Astrocyte (in vitro differentiated cells and primary cell): ENCODE measurements at regions not wholly inside any gene's neighbourhood (a gene's known extent, or its start where the extent isn't known, plus 50 kb on each side); places are given as distances from the start of the nearest gene placed in this dataset.
A peak's percentile ranks its signal among the peaks of the same experiment; 100 is the strongest.

Experiments used
- DNase-seq: peaks from one replicate; pipeline ENCODE4 v3.0.0-alpha.2; 2010; ENCODE audit warnings: low read depth
- FAIRE-seq: peaks from 2 replicates; lab custom pipeline; 2011; peaks lifted over from hg19 to GRCh38; lab: Jason Lieb, UNC
- H2AFZ ChIP-seq: 2 replicates; pipeline ENCODE4 v1.6.0; 2012; ENCODE audit warnings: low read depth, low read length, inconsistent platforms
- H3K27ac ChIP-seq: 2 replicates; pipeline ENCODE4 v1.5.1; 2011; ENCODE audit warnings: low read depth, low read length, inconsistent platforms
- H3K27me3 ChIP-seq: 2 replicates; pipeline ENCODE4 v1.6.0; 2011; ENCODE audit warnings: low read length, inconsistent platforms; ENCODE audit not compliant: insufficient read depth
- H3K36me3 ChIP-seq: 2 replicates; pipeline ENCODE4 v1.5.1; 2011; ENCODE audit warnings: low read length, inconsistent platforms; ENCODE audit not compliant: insufficient read depth
- H3K4me1 ChIP-seq: 2 replicates; pipeline ENCODE4 v1.5.1; 2011; ENCODE audit warnings: low read length, inconsistent platforms; ENCODE audit not compliant: insufficient read depth
- H3K4me2 ChIP-seq: 2 replicates; pipeline ENCODE4 v1.6.0; 2012; ENCODE audit warnings: low read length, inconsistent platforms
- H3K4me3 ChIP-seq: 2 replicates; pipeline ENCODE4 v1.5.1; 2011; ENCODE audit warnings: low read depth, mild to moderate bottlenecking, low read length, inconsistent platforms; ENCODE audit not compliant: insufficient read depth
- H3K79me2 ChIP-seq: 2 replicates; pipeline ENCODE4 v1.6.0; 2012; ENCODE audit warnings: mild to moderate bottlenecking, low read length, inconsistent platforms; ENCODE audit not compliant: insufficient read depth
- H3K9ac ChIP-seq: 2 replicates; pipeline ENCODE4 v1.6.0; 2012; ENCODE audit warnings: mild to moderate bottlenecking, low read length, inconsistent platforms
- H3K9me3 ChIP-seq: 2 replicates; pipeline ENCODE4 v1.5.1; 2012; ENCODE audit warnings: low read depth, mild to moderate bottlenecking, low read length, inconsistent platforms; ENCODE audit not compliant: insufficient read depth
- H4K20me1 ChIP-seq: 2 replicates; pipeline ENCODE4 v1.6.0; 2012; ENCODE audit warnings: low read length, inconsistent platforms; ENCODE audit not compliant: insufficient read depth
- H3K27ac Mint-ChIP-seq: one replicate; pipeline ENCODE4 v1.8.0; 2021; ENCODE audit warnings: mild to moderate bottlenecking, mixed read lengths; ENCODE audit not compliant: unreplicated experiment
- H3K27me3 Mint-ChIP-seq: one replicate; pipeline ENCODE4 v1.8.0; 2021; ENCODE audit warnings: low read depth, mixed read lengths; ENCODE audit not compliant: unreplicated experiment
- H3K36me3 Mint-ChIP-seq: one replicate; pipeline ENCODE4 v1.8.0; 2021; ENCODE audit warnings: low read depth, mixed read lengths; ENCODE audit not compliant: unreplicated experiment
- H3K4me1 Mint-ChIP-seq: one replicate; pipeline ENCODE4 v1.8.0; 2021; ENCODE audit warnings: low read depth, mixed read lengths; ENCODE audit not compliant: unreplicated experiment
- H3K4me3 Mint-ChIP-seq: one replicate; pipeline ENCODE4 v1.8.0; 2021; ENCODE audit warnings: mild to moderate bottlenecking, moderate library complexity, mixed read lengths; ENCODE audit not compliant: unreplicated experiment
- H3K9me3 Mint-ChIP-seq: one replicate; pipeline ENCODE4 v1.8.0; 2021; ENCODE audit warnings: mild to moderate bottlenecking, mixed read lengths; ENCODE audit not compliant: unreplicated experiment
- EZH2 ChIP-seq: IDR thresholded peaks from 2 replicates; pipeline ENCODE4 v1.6.1; 2012; ENCODE audit warnings: mild to moderate bottlenecking, low read length, inconsistent platforms; ENCODE audit not compliant: insufficient read depth
- TF ChIP-seq, protein P1 (sequence below): IDR thresholded peaks from 2 replicates; pipeline ENCODE4 v1.5.1; 2011; ENCODE audit warnings: low read depth, mild to moderate bottlenecking, inconsistent platforms, low read length, moderate library complexity; ENCODE audit not compliant: insufficient read depth

DNA sequence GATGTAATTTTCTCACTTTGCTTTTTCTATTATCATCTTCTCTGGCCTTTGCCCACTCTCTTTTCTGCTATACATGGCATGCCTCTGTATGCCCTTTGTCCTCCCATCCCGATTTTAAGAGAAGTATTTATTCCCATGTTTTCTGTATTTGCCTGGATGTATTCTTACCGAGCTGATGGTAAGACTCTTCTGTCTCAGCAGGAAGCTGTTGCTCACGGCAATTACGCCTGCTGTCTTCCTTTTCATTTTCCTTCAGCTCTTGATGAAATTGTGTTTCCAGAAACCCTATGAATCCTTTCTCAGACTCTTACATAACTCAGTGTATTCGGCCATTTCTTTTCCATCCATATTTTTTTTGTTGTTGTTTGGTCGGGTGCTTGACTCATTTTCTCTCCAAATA lies 121.6 kb downstream of the SP3 start:
- Histone ChIP-seq H3K79me2 (no peaks in the 10 kb centered on the region), H3K9me3 (no peaks in the 10 kb centered on the region), H3K36me3 (no peaks in the 10 kb centered on the region), H3K4me1 (no peaks in the 10 kb centered on the region), H3K4me3 (no peak overlapping the region), H3K4me2 (no peak overlapping the region), H3K9ac (no peak overlapping the region), H3K27me3 (no peaks in the 10 kb centered on the region), H4K20me1 (no peaks in the 10 kb centered on the region), H3K27ac (no peak overlapping the region), H2AFZ (no peak overlapping the region)
- DNase-seq, result no peak
- Mint-ChIP-seq H3K4me1 (no peaks in the 10 kb centered on the region), H3K4me3 (no peak overlapping the region), H3K36me3 (no peaks in the 10 kb centered on the region), H3K9me3 (peaks cover 10% of the 10 kb centered on the region), H3K27me3 (peaks cover 8% of the 10 kb centered on the region), H3K27ac (no peak overlapping the region)
- no peak for TF ChIP-seq EZH2
- TF ChIP-seq, protein P1, sequence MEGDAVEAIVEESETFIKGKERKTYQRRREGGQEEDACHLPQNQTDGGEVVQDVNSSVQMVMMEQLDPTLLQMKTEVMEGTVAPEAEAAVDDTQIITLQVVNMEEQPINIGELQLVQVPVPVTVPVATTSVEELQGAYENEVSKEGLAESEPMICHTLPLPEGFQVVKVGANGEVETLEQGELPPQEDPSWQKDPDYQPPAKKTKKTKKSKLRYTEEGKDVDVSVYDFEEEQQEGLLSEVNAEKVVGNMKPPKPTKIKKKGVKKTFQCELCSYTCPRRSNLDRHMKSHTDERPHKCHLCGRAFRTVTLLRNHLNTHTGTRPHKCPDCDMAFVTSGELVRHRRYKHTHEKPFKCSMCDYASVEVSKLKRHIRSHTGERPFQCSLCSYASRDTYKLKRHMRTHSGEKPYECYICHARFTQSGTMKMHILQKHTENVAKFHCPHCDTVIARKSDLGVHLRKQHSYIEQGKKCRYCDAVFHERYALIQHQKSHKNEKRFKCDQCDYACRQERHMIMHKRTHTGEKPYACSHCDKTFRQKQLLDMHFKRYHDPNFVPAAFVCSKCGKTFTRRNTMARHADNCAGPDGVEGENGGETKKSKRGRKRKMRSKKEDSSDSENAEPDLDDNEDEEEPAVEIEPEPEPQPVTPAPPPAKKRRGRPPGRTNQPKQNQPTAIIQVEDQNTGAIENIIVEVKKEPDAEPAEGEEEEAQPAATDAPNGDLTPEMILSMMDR, result no peak
- no peak for FAIRE-seq

DNA sequence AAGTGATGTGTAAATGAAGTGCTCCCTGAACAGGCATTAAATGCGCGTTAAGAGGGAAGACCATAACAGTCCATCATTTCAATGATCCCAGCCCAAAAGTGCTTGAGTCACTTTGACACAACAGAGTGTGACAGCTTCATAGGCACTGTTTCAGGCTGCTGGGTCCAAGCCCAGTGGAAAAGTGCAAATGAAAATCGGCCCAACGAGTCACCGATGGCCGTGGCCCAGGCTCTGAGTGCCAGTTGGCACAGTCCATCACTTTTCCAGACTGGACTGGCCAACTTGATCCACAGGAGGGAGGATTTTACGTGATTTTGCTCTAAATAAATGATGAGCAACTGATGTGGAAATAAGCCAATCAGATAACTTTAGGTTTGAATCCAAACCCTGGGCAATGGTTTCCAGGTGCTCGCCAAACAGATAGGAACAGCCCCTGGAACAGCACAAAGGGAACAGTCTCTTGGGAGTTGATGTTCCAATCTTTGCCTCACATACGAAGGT lies 114.0 kb downstream of the SP3 start:
- Histone ChIP-seq H3K9me3 (no peaks in the 10 kb centered on the region), H3K27ac (no peak overlapping the region), H4K20me1 (no peaks in the 10 kb centered on the region), H3K36me3 (no peaks in the 10 kb centered on the region), H3K4me2 (no peak overlapping the region), H3K9ac (no peak overlapping the region), H3K4me1 (no peaks in the 10 kb centered on the region), H3K27me3 (no peaks in the 10 kb centered on the region), H3K4me3 (no peak overlapping the region), H3K79me2 (no peaks in the 10 kb centered on the region), H2AFZ (no peak overlapping the region)
- Mint-ChIP-seq H3K27ac (no peak overlapping the region), H3K27me3 (no peaks in the 10 kb centered on the region), H3K9me3 (peaks cover 11% of the 10 kb centered on the region), H3K4me1 (no peaks in the 10 kb centered on the region), H3K4me3 (no peak overlapping the region), H3K36me3 (no peaks in the 10 kb centered on the region)
- DNase-seq, result peak; percentile 47
- TF ChIP-seq EZH2, result no peak
- TF ChIP-seq, protein P1, result no peak
- FAIRE-seq, result no peak

GRCh38 chr2:173854141-173854540 lies 111.0 kb downstream of the SP3 start:
- peaks cover 3% of the 10 kb centered on the region for H3K27me3 ChIP-seq
- H3K9me3 ChIP-seq, result no peaks in the 10 kb centered on the region
- H3K4me3 Mint-ChIP-seq, result no peak overlapping the region
- DNase-seq (no peak), FAIRE-seq (no peak)
- no peaks in the 10 kb centered on the region for H3K79me2 ChIP-seq
- no peak overlapping the region for H3K9ac ChIP-seq
- no peak overlapping the region for H2AFZ ChIP-seq
- TF ChIP-seq EZH2, result no peak
- TF ChIP-seq, protein P1, result no peak
- H3K4me2 ChIP-seq, result no peak overlapping the region
- H3K4me3 ChIP-seq, result no peak overlapping the region
- no peaks in the 10 kb centered on the region for H3K27me3 Mint-ChIP-seq
- H3K4me1 ChIP-seq, result no peaks in the 10 kb centered on the region
- no peaks in the 10 kb centered on the region for H3K4me1 Mint-ChIP-seq
- H3K9me3 Mint-ChIP-seq, result peaks cover 3% of the 10 kb centered on the region
- no peaks in the 10 kb centered on the region for H3K36me3 ChIP-seq
- no peak overlapping the region for H3K27ac ChIP-seq
- H4K20me1 ChIP-seq, result no peaks in the 10 kb centered on the region
- H3K36me3 Mint-ChIP-seq, result no peaks in the 10 kb centered on the region
- H3K27ac Mint-ChIP-seq, result no peak overlapping the region
